ENCODE measurements at regions not wholly inside any gene's neighbourhood (a gene's known extent, or its start where the extent isn't known, plus 50 kb on each side); places are given as distances from the start of the nearest gene placed in this dataset.
"Not testable (repeated sequence)": the region's sequence is repeated elsewhere in the genome, so short reads cannot be mapped to it uniquely, and the experiment has no call there.

GRCh38 chr4:85153221-85153620, 186.7 kb upstream of the WDFY3 start:
- peak in 1 of 2 donors; percentile 20 for DNase-seq (ENCODE audit: low read depth in 2 of 2)

GRCh38 chr4:85154591-85154990, 188.1 kb upstream of the WDFY3 start:
- DNase-seq (ENCODE audit: low read depth in 2 of 2) = no peak

- no peak for DNase-seq (ENCODE audit: low read depth in 2 of 2)
Observed at GRCh38 chr4:85165808-85166207, 199.3 kb upstream of the WDFY3 start.

GRCh38 chr4:85166318-85166717, 199.8 kb upstream of the WDFY3 start:
- DNase-seq (ENCODE audit: low read depth in 2 of 2) = no peak

- no peak for DNase-seq (ENCODE audit: low read depth in 2 of 2)
Observed at GRCh38 chr4:85168234-85168834, 201.8 kb upstream of the WDFY3 start.

- DNase-seq (ENCODE audit: low read depth in 2 of 2) = no peak
Observed at GRCh38 chr4:85170241-85170640, 203.8 kb upstream of the WDFY3 start.

GRCh38 chr4:85175190-85175589, 208.7 kb upstream of the WDFY3 start:
- DNase-seq (ENCODE audit: low read depth in 2 of 2) = no peak

- DNase-seq (ENCODE audit: low read depth in 2 of 2) = no peak
Observed at GRCh38 chr4:85177092-85177491, 210.6 kb upstream of the WDFY3 start.

- no peak for DNase-seq (ENCODE audit: low read depth in 2 of 2)
Observed at GRCh38 chr4:85177679-85178078, 211.2 kb upstream of the WDFY3 start.

- no peak for DNase-seq (ENCODE audit: low read depth in 2 of 2)
Observed at GRCh38 chr4:85180533-85180932, 214.0 kb upstream of the WDFY3 start.

GRCh38 chr4:85187106-85187505, 220.6 kb upstream of the WDFY3 start:
- DNase-seq (ENCODE audit: low read depth in 2 of 2) = no peak

- DNase-seq (ENCODE audit: low read depth in 2 of 2) = peak in 1 of 2 donors; percentile 14
Observed at GRCh38 chr4:85196015-85196414, 229.5 kb upstream of the WDFY3 start.

GRCh38 chr4:85200106-85200505, 233.6 kb upstream of the WDFY3 start:
- no peak for DNase-seq (ENCODE audit: low read depth in 2 of 2)

- DNase-seq (ENCODE audit: low read depth in 2 of 2) = no peak
Observed at GRCh38 chr4:85209161-85209560, 242.7 kb upstream of the WDFY3 start.

- DNase-seq (ENCODE audit: low read depth in 2 of 2) = no peak
Observed at GRCh38 chr4:85210353-85210752, 243.9 kb upstream of the WDFY3 start.

- not testable (repeated sequence) for DNase-seq (ENCODE audit: low read depth in 2 of 2)
Observed at GRCh38 chr4:85216571-85216970, 250.1 kb upstream of the WDFY3 start.

GRCh38 chr4:85218756-85219155, 252.3 kb upstream of the WDFY3 start:
- no peak for DNase-seq (ENCODE audit: low read depth in 2 of 2)

- no peak for DNase-seq (ENCODE audit: low read depth in 2 of 2)
Observed at GRCh38 chr4:85221606-85222005, 253.3 kb upstream of the ARHGAP24 start.

- DNase-seq (ENCODE audit: low read depth in 2 of 2) = no peak
Observed at GRCh38 chr4:85222561-85222960, 252.4 kb upstream of the ARHGAP24 start.

GRCh38 chr4:85228264-85228663, 246.7 kb upstream of the ARHGAP24 start:
- no peak for DNase-seq (ENCODE audit: low read depth in 2 of 2)

- DNase-seq (ENCODE audit: low read depth in 2 of 2) = no peak
Observed at GRCh38 chr4:85233516-85233915, 241.4 kb upstream of the ARHGAP24 start.

- peak in 1 of 2 donors; percentile 2 for DNase-seq (ENCODE audit: low read depth in 2 of 2)
Observed at GRCh38 chr4:85243857-85244256, 231.1 kb upstream of the ARHGAP24 start.

GRCh38 chr4:85244638-85245037, 230.3 kb upstream of the ARHGAP24 start:
- no peak for DNase-seq (ENCODE audit: low read depth in 2 of 2)

- no peak for DNase-seq (ENCODE audit: low read depth in 2 of 2)
Observed at GRCh38 chr4:85246055-85246454, 228.9 kb upstream of the ARHGAP24 start.
